ENCODE measurements at regions not wholly inside any gene's neighbourhood (a gene's known extent, or its start where the extent isn't known, plus 50 kb on each side); places are given as distances from the start of the nearest gene placed in this dataset.

GRCh38 chr9:84502066-84502465, 161.5 kb upstream of the SLC28A3 start:
- Histone ChIP-seq H2AFZ (ENCODE audit: low read length) (no peak overlapping the region), H3K9me2 (replicated peaks; ENCODE audit: low read length) (no peaks in the 10 kb centered on the region), H4K20me1 (ENCODE audit: low read length) (no peaks in the 10 kb centered on the region), H3K9ac (ENCODE audit: low read length) (no peak overlapping the region), H3F3A (ENCODE audit: low read length, unreplicated experiment) (no peaks in the 10 kb centered on the region), H3K4me1 (ENCODE audit: insufficient read depth, low read length) (no peaks in the 10 kb centered on the region), H3K4me3 (ENCODE audit: low read length) (no peak overlapping the region), H3K27ac (ENCODE audit: low read length) (no peak overlapping the region), H3K27me3 (ENCODE audit: low read length) (no peaks in the 10 kb centered on the region), H3K36me3 (ENCODE audit: low read depth, low read length) (no peaks in the 10 kb centered on the region), H3K79me2 (ENCODE audit: low read length) (no peaks in the 10 kb centered on the region), H3K4me2 (ENCODE audit: low read length) (no peak overlapping the region), H3K9me3 (ENCODE audit: low read length) (no peaks in the 10 kb centered on the region)
- POLR2A ChIA-PET (ENCODE audit: unreplicated experiment) = no interaction called here
- BruUV-seq (replicated peaks) = no TSS peak
- intact Hi-C loops (cut with micrococcal nuclease) = no loop called here
- TF ChIP-seq EZH2phosphoT487 (IDR thresholded peaks at IDR 0.05; ENCODE audit: borderline replicate concordance, low read length) (no peak), EZH2 (IDR thresholded peaks at IDR 0.05; ENCODE audit: low read length, unreplicated experiment) (no peak), CTCF (conservative IDR thresholded peaks at IDR 0.05; ENCODE audit: low read depth, low read length) (no peak)
- CTCF ChIA-PET = no interaction called here
- ATAC-seq (no peak), DNase-seq (no peak)

DNA sequence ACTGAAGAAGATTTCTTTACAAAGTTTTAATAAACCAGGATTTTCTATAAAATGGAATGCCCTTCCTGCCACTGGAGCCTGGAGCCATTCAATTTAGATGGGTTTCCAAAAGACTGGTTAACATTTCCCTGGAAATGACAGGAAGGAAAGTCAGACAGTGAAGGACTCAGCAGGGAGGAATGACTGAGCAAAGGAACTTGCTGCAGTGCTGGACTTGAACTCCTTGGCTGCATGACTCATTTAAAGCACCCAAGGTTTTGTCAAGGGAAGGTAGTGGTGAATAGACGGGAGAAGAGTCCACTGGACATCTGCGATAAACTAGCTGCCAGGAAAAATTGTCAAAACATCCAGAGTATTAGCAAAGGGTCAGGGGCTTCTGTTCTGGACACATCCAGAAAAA, 163.8 kb upstream of the SLC28A3 start:
- Histone ChIP-seq H3F3A (ENCODE audit: low read length, unreplicated experiment) (no peaks in the 10 kb centered on the region), H3K36me3 (ENCODE audit: low read depth, low read length) (no peaks in the 10 kb centered on the region), H4K20me1 (ENCODE audit: low read length) (no peaks in the 10 kb centered on the region), H3K27me3 (ENCODE audit: low read length) (no peaks in the 10 kb centered on the region), H3K4me3 (ENCODE audit: low read length) (no peak overlapping the region), H2AFZ (ENCODE audit: low read length) (no peak overlapping the region), H3K9me2 (replicated peaks; ENCODE audit: low read length) (no peaks in the 10 kb centered on the region), H3K9ac (ENCODE audit: low read length) (no peak overlapping the region), H3K27ac (ENCODE audit: low read length) (no peak overlapping the region), H3K4me1 (ENCODE audit: insufficient read depth, low read length) (no peaks in the 10 kb centered on the region), H3K79me2 (ENCODE audit: low read length) (no peaks in the 10 kb centered on the region), H3K4me2 (ENCODE audit: low read length) (no peak overlapping the region), H3K9me3 (ENCODE audit: low read length) (no peaks in the 10 kb centered on the region)
- ATAC-seq = no peak
- BruUV-seq (replicated peaks) = no TSS peak
- ChIA-PET CTCF (no interaction called here), POLR2A (ENCODE audit: unreplicated experiment) (no interaction called here)
- intact Hi-C loops (cut with micrococcal nuclease) = no loop called here
- DNase-seq = no peak
- TF ChIP-seq CTCF (conservative IDR thresholded peaks at IDR 0.05; ENCODE audit: low read depth, low read length) = no peak
- TF ChIP-seq EZH2phosphoT487 (IDR thresholded peaks at IDR 0.05; ENCODE audit: borderline replicate concordance, low read length) = no peak
- no peak for TF ChIP-seq EZH2 (IDR thresholded peaks at IDR 0.05; ENCODE audit: low read length, unreplicated experiment)

DNA sequence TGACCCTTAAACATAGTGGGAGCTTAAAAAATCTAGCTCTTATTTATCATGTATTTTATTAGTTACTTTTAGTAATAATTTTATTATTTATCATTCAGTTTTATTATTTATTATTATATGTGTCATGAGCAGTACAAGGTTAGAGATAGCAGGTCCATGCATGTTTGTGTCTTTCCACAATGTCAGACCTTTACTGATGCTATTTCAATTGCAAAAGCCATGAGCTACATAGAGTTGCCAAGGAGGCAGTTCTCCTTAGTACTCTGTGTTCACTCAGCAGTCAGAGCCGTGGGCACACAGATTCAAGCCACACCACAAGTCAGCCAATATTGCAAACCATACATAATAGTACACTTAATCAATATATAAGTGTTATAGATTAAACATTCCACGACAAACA, 157.9 kb upstream of the NTRK2 start:
- no peak overlapping the region for H3K4me3 ChIP-seq (ENCODE audit: low read length)
- intact Hi-C loops (cut with micrococcal nuclease) = no loop called here
- no TSS peak for BruUV-seq (replicated peaks)
- H3F3A ChIP-seq (ENCODE audit: low read length, unreplicated experiment) = no peaks in the 10 kb centered on the region
- H3K27me3 ChIP-seq (ENCODE audit: low read length) = no peaks in the 10 kb centered on the region
- H3K79me2 ChIP-seq (ENCODE audit: low read length) = no peaks in the 10 kb centered on the region
- no peak for ATAC-seq
- H2AFZ ChIP-seq (ENCODE audit: low read length) = no peak overlapping the region
- H3K9ac ChIP-seq (ENCODE audit: low read length) = no peak overlapping the region
- no peaks in the 10 kb centered on the region for H4K20me1 ChIP-seq (ENCODE audit: low read length)
- no peak overlapping the region for H3K27ac ChIP-seq (ENCODE audit: low read length)
- TF ChIP-seq CTCF (conservative IDR thresholded peaks at IDR 0.05; ENCODE audit: low read depth, low read length) (no peak), EZH2 (IDR thresholded peaks at IDR 0.05; ENCODE audit: low read length, unreplicated experiment) (no peak), EZH2phosphoT487 (IDR thresholded peaks at IDR 0.05; ENCODE audit: borderline replicate concordance, low read length) (no peak)
- H3K9me2 ChIP-seq (replicated peaks; ENCODE audit: low read length) = no peaks in the 10 kb centered on the region
- ChIA-PET POLR2A (ENCODE audit: unreplicated experiment) (no interaction called here), CTCF (no interaction called here)
- H3K4me2 ChIP-seq (ENCODE audit: low read length) = no peak overlapping the region
- no peaks in the 10 kb centered on the region for H3K36me3 ChIP-seq (ENCODE audit: low read depth, low read length)
- no peaks in the 10 kb centered on the region for H3K9me3 ChIP-seq (ENCODE audit: low read length)
- no peaks in the 10 kb centered on the region for H3K4me1 ChIP-seq (ENCODE audit: insufficient read depth, low read length)
- no peak for DNase-seq
